IMR-90 (cell line): ENCODE measurements at regions not wholly inside any gene's neighbourhood (a gene's known extent, or its start where the extent isn't known, plus 50 kb on each side); places are given as distances from the start of the nearest gene placed in this dataset.

Experiments used
- ATAC-seq: fragments of 200-7000 bp; cut with Tn5 transposase; 2 replicates; pipeline ENCODE4 v1.9.1; 2020; ENCODE audit warnings: low read depth, mild to moderate bottlenecking, moderate library complexity
- BruUV-seq: library from RNA; stranded (reverse); fragments of 400-500 nt; replicated peaks from 2 replicates; lab custom pipeline; 2021; lab: Mats Ljungman, UMichigan
- CTCF ChIA-PET: fragments of 300-600 bp; formaldehyde crosslinking; extraction: SDS; loops from one replicate; lab custom pipeline; 2021; ENCODE audit warnings: antibody characterized with exemption; lab: Yijun Ruan, JAX
- POLR2A ChIA-PET: fragments of 300-600 bp; sonication (Branson Sonifier 250); formaldehyde crosslinking; loops from one replicate; lab custom pipeline; 2022; ENCODE audit warnings: antibody characterized with exemption; ENCODE audit not compliant: unreplicated experiment; lab: Charles Lee
- DNase-seq: peaks from one replicate; pipeline ENCODE4 v3.0.0; 2013
- H2AFZ ChIP-seq: replicated peaks from 2 replicates; pipeline ENCODE3; 2013; ENCODE audit warnings: low read length, mild to moderate bottlenecking; ENCODE audit not compliant: poor library complexity
- H2AK5ac ChIP-seq: 2 replicates; pipeline ENCODE4 v1.6.1; 2013; ENCODE audit warnings: low read depth, low read length, inconsistent platforms
- H2AK9ac ChIP-seq: replicated peaks from 2 replicates; pipeline ENCODE3; 2013; ENCODE audit warnings: mild to moderate bottlenecking, low read depth, low read length, moderate library complexity; ENCODE audit not compliant: poor library complexity
- H2BK120ac ChIP-seq: 2 replicates; pipeline ENCODE4 v1.6.1; 2013; ENCODE audit warnings: low read depth, low read length, inconsistent platforms
- H2BK15ac ChIP-seq: 3 replicates; pipeline ENCODE4 v1.6.1; 2013; ENCODE audit warnings: low read depth, low read length, inconsistent platforms
- H2BK20ac ChIP-seq: 2 replicates; pipeline ENCODE4 v1.6.1; 2013; ENCODE audit warnings: low read depth, mild to moderate bottlenecking, inconsistent platforms, low read length, moderate library complexity
- H2BK5ac ChIP-seq: 2 replicates; pipeline ENCODE4 v1.6.1; 2013; ENCODE audit warnings: mild to moderate bottlenecking, low read depth, low read length, inconsistent platforms; ENCODE audit not compliant: poor library complexity, severe bottlenecking
- H3K14ac ChIP-seq: replicated peaks from 2 replicates; pipeline ENCODE4 v1.6.1; 2013; ENCODE audit warnings: low read depth, low read length, inconsistent platforms
- H3K18ac ChIP-seq: 2 replicates; pipeline ENCODE4 v1.6.1; 2013; ENCODE audit warnings: low read depth, low read length, control low read depth
- H3K23ac ChIP-seq: 2 replicates; pipeline ENCODE4 v1.6.1; 2013; ENCODE audit warnings: low read depth, low read length, inconsistent platforms
- H3K27ac ChIP-seq: 2 replicates; pipeline ENCODE4 v1.5.1; 2013; ENCODE audit warnings: mild to moderate bottlenecking, control low read depth, low read length; ENCODE audit not compliant: insufficient read depth
- H3K27me3 ChIP-seq: 2 replicates; pipeline ENCODE4 v1.6.1; 2013; ENCODE audit warnings: low read length; ENCODE audit not compliant: control insufficient read depth, insufficient read depth
- H3K36me3 ChIP-seq: 2 replicates; pipeline ENCODE4 v1.6.1; 2013; ENCODE audit warnings: low read length, mixed read lengths; ENCODE audit not compliant: control insufficient read depth, insufficient read depth
- H3K4ac ChIP-seq: 2 replicates; pipeline ENCODE4 v1.6.1; 2013; ENCODE audit warnings: low read depth, low read length, inconsistent platforms
- H3K4me1 ChIP-seq: 2 replicates; pipeline ENCODE4 v1.6.1; 2013; ENCODE audit warnings: low read length, mixed read lengths; ENCODE audit not compliant: control insufficient read depth, insufficient read depth
- H3K4me2 ChIP-seq: 2 replicates; pipeline ENCODE4 v1.6.1; 2013; ENCODE audit warnings: low read depth, mild to moderate bottlenecking, control low read depth, low read length, moderate library complexity
- H3K4me3 ChIP-seq: 2 replicates; pipeline ENCODE4 v1.5.1; 2013; ENCODE audit warnings: low read depth, mild to moderate bottlenecking, control low read depth, low read length, moderate library complexity; ENCODE audit not compliant: insufficient read depth
- H3K56ac ChIP-seq: 2 replicates; pipeline ENCODE4 v1.6.1; 2013; ENCODE audit warnings: low read length, inconsistent platforms; ENCODE audit not compliant: insufficient read depth; ENCODE audit errors: extremely low read depth
- H3K79me1 ChIP-seq, 2 experiments: 2 replicates each; pipeline ENCODE4 v1.6.1; 2013; ENCODE audit warnings: low read length in 2 of 2, inconsistent platforms in 1 of 2, low read depth in 1 of 2
- H3K9ac ChIP-seq: 2 replicates; pipeline ENCODE4 v1.6.1; 2013; ENCODE audit warnings: low read depth, low read length, control low read depth
- H3K9me1 ChIP-seq: 2 replicates; pipeline ENCODE4 v1.6.1; 2013; ENCODE audit warnings: low read length, inconsistent platforms; ENCODE audit not compliant: insufficient read depth
- H3K9me3 ChIP-seq: 2 replicates; pipeline ENCODE4 v1.6.1; 2013; ENCODE audit warnings: low read length; ENCODE audit not compliant: control insufficient read depth, insufficient read depth
- H4K20me1 ChIP-seq: 2 replicates; pipeline ENCODE4 v1.6.1; 2013; ENCODE audit warnings: low read length, inconsistent platforms; ENCODE audit not compliant: insufficient read depth
- H4K5ac ChIP-seq: 2 replicates; pipeline ENCODE4 v1.6.1; 2013; ENCODE audit warnings: mild to moderate bottlenecking, low read depth, low read length, control low read depth
- H4K8ac ChIP-seq, 2 experiments: 2 replicates each; pipeline ENCODE4 v1.6.1; 2013; ENCODE audit warnings: low read depth in 2 of 2, low read length in 2 of 2, control low read depth in 1 of 2, inconsistent platforms in 1 of 2
- H4K91ac ChIP-seq: 2 replicates; pipeline ENCODE4 v1.6.1; 2013; ENCODE audit warnings: low read depth, low read length, inconsistent platforms; ENCODE audit not compliant: insufficient read depth
- BHLHE40 ChIP-seq: fragments of 150-350 bp; IDR thresholded peaks from 2 replicates; pipeline ENCODE4 v1.6.1; 2016; ENCODE audit warnings: mild to moderate bottlenecking, low read depth, low read length
- CEBPB ChIP-seq: IDR thresholded peaks from 2 replicates; pipeline ENCODE4 v1.6.1; 2012; ENCODE audit warnings: low read depth, low read length, improper control_type of control experiment
- CHD1 ChIP-seq: IDR thresholded peaks from 2 replicates; pipeline ENCODE4 v1.6.1; 2012; ENCODE audit warnings: low read depth, low read length, improper control_type of control experiment
- CTCF ChIP-seq: conservative IDR thresholded peaks from 2 replicates; pipeline ENCODE4 v1.5.1; 2012; ENCODE audit warnings: mild to moderate bottlenecking, low read depth, low read length, improper control_type of control experiment
- ELK1 ChIP-seq: fragments of 150-350 bp; IDR thresholded peaks from 2 replicates; pipeline ENCODE4 v1.6.1; 2016; ENCODE audit warnings: low read depth, mild to moderate bottlenecking, low read length, moderate library complexity, borderline replicate concordance
- FOS ChIP-seq: fragments of 150-350 bp; IDR thresholded peaks from 2 replicates; pipeline ENCODE4 v1.6.1; 2016; ENCODE audit warnings: low read depth, low read length
- MAFK ChIP-seq: IDR thresholded peaks from 2 replicates; pipeline ENCODE4 v1.6.1; 2012; ENCODE audit warnings: low read depth, low read length, improper control_type of control experiment
- MAZ ChIP-seq: IDR thresholded peaks from 2 replicates; pipeline ENCODE4 v1.6.1; 2012; ENCODE audit warnings: low read depth, mild to moderate bottlenecking, low read length, improper control_type of control experiment, moderate library complexity, borderline replicate concordance
- MXI1 ChIP-seq: IDR thresholded peaks from 2 replicates; pipeline ENCODE4 v1.6.1; 2012; ENCODE audit warnings: low read depth, mild to moderate bottlenecking, low read length, moderate library complexity, borderline replicate concordance
- NFE2L2 ChIP-seq: fragments of 150-350 bp; IDR thresholded peaks from 2 replicates; pipeline ENCODE4 v1.6.1; 2016; ENCODE audit warnings: low read depth, mild to moderate bottlenecking, low read length
- POLR2A ChIP-seq: IDR thresholded peaks from 2 replicates; pipeline ENCODE4 v1.6.1; 2012; ENCODE audit warnings: mild to moderate bottlenecking, low read depth, low read length
- RAD21 ChIP-seq: IDR thresholded peaks from 2 replicates; pipeline ENCODE4 v1.6.1; 2012; ENCODE audit warnings: low read length, improper control_type of control experiment
- RCOR1 ChIP-seq: IDR thresholded peaks from 2 replicates; pipeline ENCODE4 v1.6.1; 2012; ENCODE audit warnings: mild to moderate bottlenecking, low read length, improper control_type of control experiment; ENCODE audit not compliant: insufficient replicate concordance
- RFX5 ChIP-seq: IDR thresholded peaks from 2 replicates; pipeline ENCODE4 v1.8.0; 2012; ENCODE audit warnings: low read depth, mild to moderate bottlenecking, low read length, moderate library complexity
- SMC3 ChIP-seq: fragments of 150-350 bp; IDR thresholded peaks from 2 replicates; pipeline ENCODE4 v1.6.1; 2016; ENCODE audit warnings: low read depth, mild to moderate bottlenecking, antibody characterized with exemption, low read length, moderate library complexity
- USF2 ChIP-seq: fragments of 150-350 bp; IDR thresholded peaks from 2 replicates; pipeline ENCODE4 v1.6.1; 2017; ENCODE audit warnings: mild to moderate bottlenecking, antibody characterized with exemption, low read length, low read depth
- WGBS, 2 experiments: methylation state at CpG; one replicate each; pipeline versions ENCODE4 v1.1.5 to v1.1.7; 2013; ENCODE audit warnings: missing lambda C conversion rate in 2 of 2; ENCODE audit not compliant: insufficient read length in 1 of 2; ENCODE audit errors: extremely low coverage in 2 of 2; 5-methylcytosine and 5-hydroxymethylcytosine counted together
- dilution Hi-C: fragments of 300-500 bp; cut with HindIII; formaldehyde crosslinking; loops from one replicate; pipeline ENCODE4 v1.14.3; 2018; ENCODE audit warnings: low sequenced_read_pairs; ENCODE audit not compliant: unreplicated experiment
- in situ Hi-C: fragments of 300-500 bp; cut with MboI; formaldehyde crosslinking; loops from 3 replicates; pipeline ENCODE4 v1.14.3; 2019; ENCODE audit warnings: low sequenced_read_pairs, inconsistent platforms, mixed read lengths
- intact Hi-C: fragments of 100-400 bp; cut with micrococcal nuclease; formaldehyde crosslinking; loops from 2 replicates; pipeline ENCODE4 v1.10.0; 2022

GRCh38 chr15:29910068-29910467 lies 87.8 kb upstream of the TJP1 start:
- in situ Hi-C loops (no loop called here), dilution Hi-C loops (no loop called here), intact Hi-C loops (no loop called here)
- Histone ChIP-seq H2AFZ (no peak overlapping the region), H3K4me1 (peaks cover 8% of the 10 kb centered on the region), H3K9me3 (peaks cover 11% of the 10 kb centered on the region), H2AK5ac (no peak overlapping the region), H3K9me1 (no peaks in the 10 kb centered on the region), H3K4ac (no peak overlapping the region), H4K5ac (no peak overlapping the region), H3K27ac (no peak overlapping the region), H2AK9ac (no peak overlapping the region), H2BK120ac (no peak overlapping the region), H4K8ac (no peak overlapping the region), H3K14ac (no peak overlapping the region), H2BK5ac (no peak overlapping the region), H3K23ac (no peak overlapping the region), H3K18ac (no peak overlapping the region), H4K91ac (no peak overlapping the region), H3K9ac (no peak overlapping the region), H3K36me3 (no peaks in the 10 kb centered on the region), H3K27me3 (no peaks in the 10 kb centered on the region), H3K56ac (no peak overlapping the region), H2BK20ac (no peak overlapping the region), H2BK15ac (no peak overlapping the region), H3K4me2 (no peak overlapping the region), H3K4me3 (no peak overlapping the region), H4K20me1 (no peaks in the 10 kb centered on the region), H3K79me1 (no peaks in the 10 kb centered on the region)
- DNase-seq: no peak
- ChIA-PET CTCF (interaction anchor here (1.1 kb wide), 1 partner anchor 15 kb away, joined by 3 read pairs; no protein-coding TSS in a partner anchor), POLR2A (no interaction called here)
- ATAC-seq: no peak
- no CpG with 5 or more reads among the region's 3 CpGs for WGBS, 2 experiments
- BruUV-seq: no TSS peak
- TF ChIP-seq RCOR1 (no peak), BHLHE40 (no peak), SMC3 (no peak), NFE2L2 (no peak), RAD21 (no peak), CHD1 (no peak), USF2 (no peak), POLR2A (no peak), CTCF (no peak), RFX5 (no peak), MAFK (no peak), MAZ (no peak), ELK1 (no peak), FOS (no peak), CEBPB (no peak), MXI1 (no peak)
